MG63 (cell line): ENCODE measurements at regions not wholly inside any gene's neighbourhood (a gene's known extent, or its start where the extent isn't known, plus 50 kb on each side); places are given as distances from the start of the nearest gene placed in this dataset.
"Not testable (repeated sequence)": the region's sequence is repeated elsewhere in the genome, so short reads cannot be mapped to it uniquely, and the experiment has no call there.

Source experiments
- DNase-seq: peaks from one replicate; pipeline ENCODE4 v3.0.0-alpha.2; 2020
- H3K27me3 ChIP-seq: fragments of 250-450 bp; sonication (Bioruptor Pico); 2 replicates; pipeline ENCODE4 v1.5.1; 2020; ENCODE audit warnings: mild to moderate bottlenecking, moderate library complexity
- H3K36me3 ChIP-seq: fragments of 250-450 bp; sonication (Bioruptor Pico); 2 replicates; pipeline ENCODE4 v1.5.1; 2020; ENCODE audit warnings: mild to moderate bottlenecking, moderate library complexity
- H3K4me3 ChIP-seq: fragments of 250-450 bp; sonication (Bioruptor Pico); 2 replicates; pipeline ENCODE4 v1.5.1; 2020; ENCODE audit warnings: mild to moderate bottlenecking, moderate library complexity
- H3K9me3 ChIP-seq: fragments of 250-450 bp; sonication (Bioruptor Pico); 2 replicates; pipeline ENCODE4 v1.5.1; 2020; ENCODE audit warnings: mild to moderate bottlenecking, moderate library complexity

- no peaks in the 10 kb centered on the region for H3K27me3 ChIP-seq
- no peaks in the 10 kb centered on the region for H3K36me3 ChIP-seq
- no peak overlapping the region for H3K4me3 ChIP-seq
- DNase-seq: no peak
- peaks cover 10% of the 10 kb centered on the region for H3K9me3 ChIP-seq
These were observed 312.0 kb upstream of the GLI3 start for GRCh38 chr7:42548816-42549611.

DNA sequence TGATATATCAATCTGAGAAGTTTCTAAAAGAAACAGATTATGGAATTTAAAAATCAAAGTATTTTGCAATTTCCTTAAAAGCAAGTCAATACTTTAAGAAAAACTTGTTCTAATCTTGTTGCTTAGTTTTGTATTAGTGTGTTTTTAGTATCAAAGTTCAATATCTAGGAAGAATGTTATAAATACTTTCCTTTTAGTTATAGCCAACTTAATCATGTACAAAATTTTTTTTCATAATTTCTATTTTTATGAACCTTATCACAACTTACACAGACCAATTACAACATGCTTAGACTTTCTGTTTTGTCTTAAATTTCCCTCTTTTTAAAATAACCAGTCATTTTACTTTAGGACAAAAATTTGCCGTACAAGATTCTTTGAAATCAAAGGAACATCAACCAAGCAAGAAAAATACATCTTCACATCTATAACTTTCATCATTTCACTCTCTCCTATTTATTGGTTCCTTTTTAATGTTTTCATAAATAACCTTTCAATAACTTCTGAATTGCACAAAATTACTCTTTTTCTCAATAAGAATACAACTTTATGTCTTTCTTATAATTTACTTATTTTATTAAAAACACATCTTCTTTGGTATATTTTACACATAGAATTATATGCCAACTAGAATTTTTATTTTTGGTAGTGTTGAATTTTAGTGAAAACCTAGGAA, 308.2 kb upstream of the GLI3 start:
- no peaks in the 10 kb centered on the region for H3K27me3 ChIP-seq
- no peak for DNase-seq

GRCh38 chr7:42543953-42544352, 306.9 kb upstream of the GLI3 start:
- no peaks in the 10 kb centered on the region for H3K27me3 ChIP-seq
- no peaks in the 10 kb centered on the region for H3K36me3 ChIP-seq
- H3K4me3 ChIP-seq: no peak overlapping the region
- H3K9me3 ChIP-seq: peaks cover 4% of the 10 kb centered on the region
- no peak for DNase-seq

More for the DNA sequence above, 308.2 kb upstream of the GLI3 start:
- H3K4me3 ChIP-seq: no peak overlapping the region
- no peaks in the 10 kb centered on the region for H3K36me3 ChIP-seq
- peaks cover 4% of the 10 kb centered on the region for H3K9me3 ChIP-seq

GRCh38 chr7:42542446-42542845, 305.4 kb upstream of the GLI3 start:
- H3K36me3 ChIP-seq, DNase-seq, H3K4me3 ChIP-seq, H3K9me3 ChIP-seq, H3K27me3 ChIP-seq: not testable (repeated sequence)

DNA sequence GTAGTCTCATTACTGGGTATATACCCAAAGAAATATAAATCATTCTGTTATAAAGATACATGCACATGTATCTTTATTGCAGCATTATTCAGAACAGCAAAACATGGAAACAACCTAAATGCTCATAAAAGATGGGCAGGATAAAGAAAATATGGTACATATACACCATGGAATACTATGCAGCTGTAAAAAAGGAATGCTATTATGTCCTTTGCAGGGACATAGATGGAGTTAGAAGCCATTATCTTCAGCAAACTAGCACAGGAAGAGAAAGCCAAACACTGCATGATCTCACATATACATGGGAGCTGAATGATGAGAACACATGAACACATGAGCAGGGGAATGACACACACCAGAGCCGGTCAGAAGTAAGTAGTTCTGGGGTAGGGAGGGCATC, 297.4 kb upstream of the GLI3 start:
- no peak for DNase-seq
- no peak overlapping the region for H3K4me3 ChIP-seq
- no peaks in the 10 kb centered on the region for H3K27me3 ChIP-seq
- peaks cover 18% of the 10 kb centered on the region for H3K9me3 ChIP-seq
- H3K36me3 ChIP-seq: no peaks in the 10 kb centered on the region

DNA sequence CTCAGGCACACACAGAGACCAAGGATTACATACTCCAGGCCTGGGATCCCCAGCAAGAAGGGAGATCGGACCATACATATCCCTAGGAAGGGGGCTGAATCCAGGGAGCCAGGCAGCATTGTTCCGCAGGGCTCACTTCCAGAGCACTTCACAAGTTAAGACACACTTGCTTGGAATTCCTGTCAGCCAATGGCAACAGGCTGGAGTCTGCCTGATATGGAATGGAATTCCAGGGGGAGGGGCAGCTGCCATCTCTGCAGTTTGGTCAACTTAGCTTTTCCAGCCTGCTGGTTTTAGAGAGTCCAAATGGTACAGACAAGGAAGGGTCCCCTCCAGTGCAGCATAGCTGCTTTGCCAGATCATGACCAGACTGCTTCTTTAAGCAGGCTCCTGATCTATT, 290.0 kb upstream of the GLI3 start:
- peaks cover 26% of the 10 kb centered on the region for H3K9me3 ChIP-seq
- H3K4me3 ChIP-seq: no peak overlapping the region
- no peaks in the 10 kb centered on the region for H3K27me3 ChIP-seq
- no peaks in the 10 kb centered on the region for H3K36me3 ChIP-seq
- DNase-seq: no peak

GRCh38 chr7:42522227-42522991, 285.4 kb upstream of the GLI3 start:
- no peak overlapping the region for H3K4me3 ChIP-seq
- no peaks in the 10 kb centered on the region for H3K36me3 ChIP-seq
- peak; percentile 2 for DNase-seq
- H3K9me3 ChIP-seq: peaks cover 11% of the 10 kb centered on the region; the same call in 1 of the 2 replicates
- H3K27me3 ChIP-seq: no peaks in the 10 kb centered on the region

GRCh38 chr7:42511027-42511426, 274.0 kb upstream of the GLI3 start:
- no peak for DNase-seq
- no peaks in the 10 kb centered on the region for H3K36me3 ChIP-seq

GRCh38 chr7:42506097-42506496, 269.1 kb upstream of the GLI3 start:
- DNase-seq: no peak
- H3K4me3 ChIP-seq: no peak overlapping the region
- H3K36me3 ChIP-seq: no peaks in the 10 kb centered on the region
- H3K9me3 ChIP-seq: no peaks in the 10 kb centered on the region
- no peaks in the 10 kb centered on the region for H3K27me3 ChIP-seq

More at GRCh38 chr7:42511027-42511426, 274.0 kb upstream of the GLI3 start:
- Histone ChIP-seq H3K27me3 (no peaks in the 10 kb centered on the region), H3K9me3 (no peaks in the 10 kb centered on the region), H3K4me3 (no peak overlapping the region)

DNA sequence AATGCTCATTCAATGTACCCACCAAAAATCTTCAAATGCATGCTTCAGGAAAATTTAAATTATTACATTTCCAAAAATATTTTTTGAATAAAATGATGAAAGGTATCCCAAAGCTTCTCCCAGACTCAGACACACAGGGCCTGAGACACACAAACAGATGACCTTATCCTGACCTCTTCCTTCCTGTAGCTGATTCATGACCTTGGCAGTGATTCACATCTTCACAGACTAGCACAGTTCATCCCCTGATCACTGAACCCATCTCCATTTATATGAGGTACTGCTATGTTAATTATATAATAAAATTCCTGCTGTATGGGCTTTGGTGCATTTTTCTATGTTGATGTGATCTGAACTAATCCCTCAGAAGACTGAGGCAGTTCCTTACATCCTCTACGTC, 265.0 kb upstream of the GLI3 start:
- Histone ChIP-seq H3K36me3 (no peaks in the 10 kb centered on the region), H3K9me3 (no peaks in the 10 kb centered on the region), H3K4me3 (no peak overlapping the region), H3K27me3 (no peaks in the 10 kb centered on the region)
- DNase-seq: peak; percentile 66

DNA sequence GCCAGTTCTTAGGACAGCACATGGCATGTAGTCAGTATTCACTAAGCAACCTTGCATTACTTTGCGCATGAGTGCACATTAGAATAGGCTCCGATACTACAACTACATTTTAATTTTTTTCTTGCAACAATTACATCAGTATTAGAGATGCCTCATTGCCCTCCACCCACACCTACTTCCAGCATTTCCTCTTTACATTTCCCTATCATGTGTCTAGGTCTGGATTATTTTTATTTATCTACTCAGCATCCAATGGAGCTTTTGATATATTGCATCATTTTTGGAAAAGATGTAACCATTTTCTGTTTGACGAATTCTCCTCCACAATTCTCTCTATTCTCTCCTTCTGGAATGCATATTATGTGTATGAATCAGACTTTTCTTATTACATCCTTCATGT, 258.2 kb upstream of the GLI3 start:
- H3K4me3 ChIP-seq: no peak overlapping the region
- H3K36me3 ChIP-seq: no peaks in the 10 kb centered on the region
- H3K27me3 ChIP-seq: no peaks in the 10 kb centered on the region
- H3K9me3 ChIP-seq: no peaks in the 10 kb centered on the region
- DNase-seq: peak; percentile 24

DNA sequence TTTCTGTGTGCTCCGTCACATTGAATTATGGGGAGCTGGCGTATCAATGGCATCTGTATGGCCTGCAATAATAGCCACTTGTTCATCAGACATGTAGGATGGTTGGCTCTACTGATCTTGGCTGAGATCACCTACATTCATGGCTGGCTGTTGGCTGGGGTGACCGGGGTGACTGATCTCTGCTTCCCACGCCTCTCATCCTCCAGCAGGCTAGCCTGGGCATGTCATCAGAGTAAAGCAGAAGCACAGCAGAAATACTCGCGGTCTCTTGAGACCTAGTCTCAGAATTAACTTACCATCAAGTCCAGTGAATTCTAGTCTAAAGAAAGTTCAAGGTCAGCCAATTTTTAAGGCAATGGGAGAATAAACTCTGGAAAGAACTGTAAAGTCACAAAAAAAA, 257.7 kb upstream of the GLI3 start:
- no peaks in the 10 kb centered on the region for H3K36me3 ChIP-seq
- H3K4me3 ChIP-seq: no peak overlapping the region
- DNase-seq: peak; percentile 80
- H3K27me3 ChIP-seq: no peaks in the 10 kb centered on the region
- H3K9me3 ChIP-seq: no peaks in the 10 kb centered on the region

DNA sequence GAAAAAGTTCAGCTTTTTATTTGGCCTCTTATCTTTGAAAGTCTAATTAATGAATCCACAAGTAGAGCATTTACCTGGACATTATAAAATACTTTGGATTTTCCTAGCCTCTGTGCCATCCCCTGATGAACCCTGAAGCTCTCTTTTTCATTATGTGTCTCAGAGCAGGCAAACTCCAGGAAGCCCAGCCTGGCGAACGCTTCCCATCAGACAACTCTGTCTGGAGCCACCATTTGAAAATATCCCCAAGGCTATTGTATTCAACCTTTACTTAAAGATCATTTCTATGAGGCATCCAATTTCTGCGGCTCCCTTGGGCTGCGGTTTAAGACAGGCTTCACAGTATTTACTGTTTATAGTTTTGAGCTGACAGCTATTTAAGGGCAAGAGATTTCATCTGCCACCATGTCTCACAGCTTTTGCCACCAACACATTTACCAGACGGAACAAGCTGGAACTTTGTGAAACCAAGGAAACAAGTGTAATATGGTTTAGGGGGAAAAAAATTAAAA, 257.2 kb upstream of the GLI3 start:
- DNase-seq: no peak
- H3K9me3 ChIP-seq: no peaks in the 10 kb centered on the region
- H3K27me3 ChIP-seq: no peaks in the 10 kb centered on the region
- H3K4me3 ChIP-seq: no peak overlapping the region
- no peaks in the 10 kb centered on the region for H3K36me3 ChIP-seq

DNA sequence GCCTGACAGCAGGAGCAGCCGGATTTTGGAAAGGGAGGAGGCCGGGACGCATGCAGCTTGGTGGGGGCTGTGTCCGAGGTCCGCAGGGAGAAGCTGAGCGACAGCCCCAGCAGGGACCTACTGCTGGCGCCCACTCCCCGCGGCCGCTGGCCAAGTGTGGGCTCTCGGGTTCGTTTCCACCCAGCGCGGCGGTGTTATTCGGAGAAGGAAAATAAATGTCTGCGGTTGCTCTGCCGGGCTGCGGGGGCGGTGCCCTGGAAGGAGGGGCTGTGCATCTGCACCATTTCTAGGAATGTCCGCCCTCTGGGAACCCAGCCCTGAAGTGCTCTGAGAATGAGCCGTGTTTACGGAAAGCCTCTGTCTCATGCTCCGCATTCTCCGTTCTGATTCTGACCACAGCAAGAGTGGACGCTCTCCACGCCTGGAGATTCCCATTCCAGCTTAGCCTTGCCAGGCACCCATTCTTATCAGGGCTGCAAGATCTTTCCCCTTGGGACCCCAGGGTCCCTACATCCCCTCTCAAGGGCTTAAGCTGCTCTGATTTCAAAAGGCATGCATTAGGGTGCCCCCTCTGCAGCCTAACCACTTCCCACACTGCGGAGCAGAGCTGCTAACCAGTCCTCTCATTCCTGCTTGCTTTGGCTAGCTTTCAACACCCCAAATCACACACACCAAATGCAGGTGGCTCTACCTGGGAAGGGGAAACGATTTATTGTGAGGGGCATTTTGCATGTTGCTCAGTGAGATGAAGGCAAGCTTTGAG, 256.6 kb upstream of the GLI3 start:
- H3K36me3 ChIP-seq: no peaks in the 10 kb centered on the region
- H3K27me3 ChIP-seq: no peaks in the 10 kb centered on the region
- peak overlapping the region; percentile 50 for H3K4me3 ChIP-seq
- H3K9me3 ChIP-seq: no peaks in the 10 kb centered on the region
- DNase-seq: peak; percentile 89

DNA sequence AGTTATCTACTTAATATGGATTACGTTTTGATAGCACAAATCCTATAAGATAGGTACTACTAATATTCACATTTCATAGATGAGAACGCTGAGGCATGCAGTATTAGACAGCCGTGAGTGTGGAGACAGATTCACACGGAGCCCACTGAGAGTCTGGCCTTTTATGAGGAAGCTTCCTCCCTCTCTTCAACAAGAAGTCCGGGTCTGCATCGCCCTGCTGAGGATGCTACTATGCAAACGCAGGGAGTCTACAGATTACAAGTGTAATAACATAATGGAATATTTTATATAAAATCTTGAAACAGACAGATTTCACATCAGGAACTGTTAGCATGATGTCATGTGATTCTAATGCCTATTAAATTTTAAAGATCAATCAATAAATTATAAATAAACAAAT, 255.9 kb upstream of the GLI3 start:
- DNase-seq: no peak
- Histone ChIP-seq H3K9me3 (no peaks in the 10 kb centered on the region), H3K36me3 (no peaks in the 10 kb centered on the region), H3K27me3 (no peaks in the 10 kb centered on the region), H3K4me3 (peak overlapping the region; percentile 50; the same call in 1 of the 2 replicates)

DNA sequence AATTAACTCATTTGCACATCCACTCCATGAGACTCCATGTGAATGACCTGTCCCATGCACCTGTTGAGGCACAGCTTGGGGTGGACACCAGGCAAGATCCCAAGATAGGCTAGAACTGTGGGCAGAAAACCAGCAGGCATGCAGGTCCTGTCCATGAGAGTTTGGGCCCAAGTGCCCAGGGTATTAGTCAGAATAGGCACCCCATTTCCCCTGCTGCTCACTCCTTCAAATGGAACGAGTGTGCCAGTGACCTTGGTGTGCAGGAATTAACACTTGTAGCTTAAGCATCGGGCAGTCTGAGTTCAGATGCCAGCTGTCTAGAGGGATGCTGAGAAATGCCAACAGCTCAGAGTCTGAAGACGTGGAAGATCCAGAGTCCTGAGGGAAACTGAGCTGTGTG, 254.1 kb upstream of the GLI3 start:
- H3K4me3 ChIP-seq: no peak overlapping the region
- no peak for DNase-seq

More for the DNA sequence above, 254.1 kb upstream of the GLI3 start:
- no peaks in the 10 kb centered on the region for H3K36me3 ChIP-seq
- no peaks in the 10 kb centered on the region for H3K27me3 ChIP-seq
- no peaks in the 10 kb centered on the region for H3K9me3 ChIP-seq
